GM23248 (cell line): ENCODE measurements at regions not wholly inside any gene's neighbourhood (a gene's known extent, or its start where the extent isn't known, plus 50 kb on each side); places are given as distances from the start of the nearest gene placed in this dataset.
"Not testable (repeated sequence)": the region's sequence is repeated elsewhere in the genome, so short reads cannot be mapped to it uniquely, and the experiment has no call there.

Experiments
- DNase-seq: peaks from one replicate; pipeline ENCODE4 v3.0.0-alpha.2; 2015
- H2AFZ ChIP-seq: fragments of 200-600 bp; sonication (generic); 2 replicates; pipeline ENCODE4 v1.6.1; 2016; ENCODE audit warnings: antibody characterized with exemption
- H3F3A ChIP-seq: fragments of 200-600 bp; sonication (generic); 2 replicates; pipeline ENCODE4 v1.6.1; 2016; ENCODE audit warnings: mild to moderate bottlenecking, antibody characterized with exemption, mixed run types; ENCODE audit not compliant: insufficient read depth
- H3K27ac ChIP-seq: fragments of 200-600 bp; sonication (generic); 2 replicates; pipeline ENCODE4 v1.5.1; 2016; ENCODE audit warnings: mild to moderate bottlenecking
- H3K27me3 ChIP-seq: fragments of 200-600 bp; sonication (generic); replicated peaks from 2 replicates; pipeline ENCODE4 v1.6.1; 2016; ENCODE audit warnings: mild to moderate bottlenecking; ENCODE audit not compliant: insufficient read depth
- H3K36me3 ChIP-seq: fragments of 200-600 bp; sonication (generic); 2 replicates; pipeline ENCODE4 v1.6.1; 2016; ENCODE audit warnings: low read depth, mild to moderate bottlenecking
- H3K4me1 ChIP-seq: fragments of 200-600 bp; sonication (generic); 2 replicates; pipeline ENCODE4 v1.6.1; 2016; ENCODE audit warnings: mild to moderate bottlenecking; ENCODE audit not compliant: insufficient read depth
- H3K4me2 ChIP-seq: fragments of 200-600 bp; sonication (generic); one replicate; pipeline ENCODE4 v1.6.1; 2016; ENCODE audit warnings: mild to moderate bottlenecking; ENCODE audit not compliant: unreplicated experiment
- H3K4me3 ChIP-seq: fragments of 200-600 bp; sonication (generic); 2 replicates; pipeline ENCODE4 v1.5.1; 2016; ENCODE audit warnings: mild to moderate bottlenecking
- H3K79me2 ChIP-seq: fragments of 200-600 bp; sonication (generic); 2 replicates; pipeline ENCODE4 v1.6.1; 2016; ENCODE audit warnings: mild to moderate bottlenecking; ENCODE audit not compliant: insufficient read depth
- H3K9ac ChIP-seq: fragments of 200-600 bp; sonication (generic); 2 replicates; pipeline ENCODE4 v1.6.1; 2016; ENCODE audit warnings: mild to moderate bottlenecking
- H3K9me2 ChIP-seq: fragments of 200-600 bp; sonication (generic); 2 replicates; pipeline ENCODE4 v1.6.1; 2016; ENCODE audit warnings: mixed run types, mild to moderate bottlenecking, moderate library complexity; ENCODE audit not compliant: insufficient read depth
- H3K9me3 ChIP-seq: fragments of 200-600 bp; sonication (generic); one replicate; pipeline ENCODE4 v1.6.1; 2017; ENCODE audit warnings: low read depth
- H4K20me1 ChIP-seq: fragments of 200-600 bp; sonication (generic); 2 replicates; pipeline ENCODE4 v1.6.0; 2016; ENCODE audit not compliant: insufficient read depth
- EZH2 ChIP-seq: fragments of 200-600 bp; sonication (generic); IDR thresholded peaks from 2 replicates; pipeline ENCODE4 v1.6.1; 2018; ENCODE audit warnings: antibody characterized with exemption, mild to moderate bottlenecking; ENCODE audit not compliant: insufficient read depth, poor library complexity, severe bottlenecking
- EZH2phosphoT487 ChIP-seq: fragments of 200-600 bp; sonication (generic); IDR thresholded peaks from 2 replicates; pipeline ENCODE4 v1.6.1; 2018; ENCODE audit warnings: antibody characterized with exemption, moderate library complexity, mild to moderate bottlenecking, low read depth; ENCODE audit not compliant: insufficient read depth
- WGBS, 2 experiments: methylation state at CpG; one replicate each; pipeline ENCODE4 v1.1.6; 2015 to 2017; ENCODE audit warnings: low lambda C conversion rate in 2 of 2, low coverage in 1 of 2; ENCODE audit errors: missing lambda C conversion rate in 2 of 2; 5-methylcytosine and 5-hydroxymethylcytosine counted together
- in situ Hi-C: fragments of 300-500 bp; cut with MboI; formaldehyde crosslinking; loops from 2 replicates; pipeline ENCODE4 v1.15.0; 2020

DNA sequence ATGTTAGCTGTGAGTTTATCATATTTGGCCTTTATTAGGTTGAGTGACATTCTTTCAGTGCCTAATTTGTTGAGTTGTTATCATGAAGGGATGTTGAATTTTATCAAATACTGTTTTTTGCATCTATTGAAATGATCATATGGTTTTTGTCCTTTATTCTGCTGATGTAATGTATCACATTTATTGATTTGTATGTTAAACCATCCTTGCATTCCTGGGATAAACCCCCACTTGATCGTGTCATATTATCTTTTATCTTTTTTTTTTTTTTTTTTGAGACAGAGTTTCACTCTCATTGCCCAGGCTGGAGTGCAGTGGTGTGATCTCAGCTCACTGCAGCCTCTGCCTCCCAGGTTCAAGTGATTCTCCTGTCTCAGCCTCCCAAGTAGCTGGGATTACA, 51.9 kb upstream of the MFGE8 start:
- not testable (repeated sequence) for H2AFZ ChIP-seq
- 28 to 30% methylated on average over 1 of the region's 1 CpG for WGBS, 2 experiments

DNA sequence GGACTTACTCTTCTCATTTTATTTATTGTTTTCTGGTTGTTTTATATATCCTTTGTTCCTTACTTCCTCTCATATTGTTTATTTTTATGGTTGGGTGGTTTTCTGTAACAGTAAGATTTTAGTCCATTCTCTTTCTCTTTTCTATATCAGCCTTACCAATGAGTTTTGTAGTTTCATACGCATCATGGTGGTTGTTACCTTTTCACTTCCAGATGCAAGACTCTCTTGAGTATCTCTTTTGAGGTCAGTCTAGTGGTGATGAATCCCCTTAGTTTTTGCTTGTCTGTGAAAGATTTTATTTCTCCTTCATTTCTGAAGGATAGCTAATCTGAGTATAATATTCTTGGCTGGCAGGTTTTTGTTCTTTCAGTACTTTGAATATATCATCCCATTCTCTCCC, 57.1 kb upstream of the MFGE8 start:
- Histone ChIP-seq H3K79me2 (no peaks in the 10 kb centered on the region), H3K9me2 (no peaks in the 10 kb centered on the region), H4K20me1 (no peaks in the 10 kb centered on the region), H3K9ac (no peak overlapping the region), H3K36me3 (no peaks in the 10 kb centered on the region), H3K27me3 (no peaks in the 10 kb centered on the region), H3K4me2 (no peak overlapping the region), H3K4me1 (peaks cover 4% of the 10 kb centered on the region), H3K4me3 (no peak overlapping the region), H3K9me3 (peaks cover 5% of the 10 kb centered on the region), H2AFZ (no peak overlapping the region), H3F3A (peaks cover 1% of the 10 kb centered on the region), H3K27ac (no peak overlapping the region)
- no peak for DNase-seq
- 0 to 4% methylated on average over 1 of the region's 1 CpG for WGBS, 2 experiments
- in situ Hi-C loops = no loop called here
- no peak for TF ChIP-seq EZH2
- no peak for TF ChIP-seq EZH2phosphoT487

More for the DNA sequence above, 51.9 kb upstream of the MFGE8 start:
- H3K9ac ChIP-seq, H4K20me1 ChIP-seq, H3K36me3 ChIP-seq, H3K27ac ChIP-seq, H3K4me3 ChIP-seq, H3K4me1 ChIP-seq, H3K79me2 ChIP-seq, H3K27me3 ChIP-seq, H3K4me2 ChIP-seq, H3K9me2 ChIP-seq, H3K9me3 ChIP-seq, H3F3A ChIP-seq, in situ Hi-C loops: not testable (repeated sequence)
- peak; percentile 27 for DNase-seq

DNA sequence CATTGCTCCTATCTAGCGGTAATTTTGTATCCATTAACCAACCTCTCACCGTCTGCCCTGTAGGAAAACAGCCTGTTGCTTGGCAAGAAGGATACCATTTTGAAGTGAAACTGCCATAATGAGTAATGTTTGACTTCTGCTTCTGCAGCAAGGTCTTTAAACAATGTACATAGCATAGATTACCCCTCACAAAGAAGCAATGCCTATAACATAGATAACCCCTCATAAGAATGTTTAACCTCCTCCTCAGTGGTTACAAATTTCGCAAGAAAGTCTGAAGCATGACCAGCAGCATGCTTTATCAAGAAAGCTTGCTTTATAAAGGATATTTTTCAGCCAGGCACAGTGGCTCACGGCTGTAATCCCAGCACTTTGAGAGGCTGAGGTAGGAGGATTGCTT, 61.2 kb upstream of the MFGE8 start:
- WGBS, 2 experiments = 72 to 77% methylated on average over 4 of the region's 4 CpGs
- peak; percentile 18 for DNase-seq
- Histone ChIP-seq H3K4me1 (peaks cover 12% of the 10 kb centered on the region), H3K9me3 (no peaks in the 10 kb centered on the region), H3K4me2 (no peak overlapping the region), H4K20me1 (no peaks in the 10 kb centered on the region), H3K27me3 (0 out of 2 replicates have a peak, but pooled peaks cover 4% of the 10 kb centered on the region), H3F3A (peaks cover 16% of the 10 kb centered on the region), H3K9ac (no peak overlapping the region), H3K36me3 (no peaks in the 10 kb centered on the region), H3K9me2 (no peaks in the 10 kb centered on the region), H3K79me2 (no peaks in the 10 kb centered on the region), H2AFZ (no peak overlapping the region), H3K4me3 (no peak overlapping the region), H3K27ac (no peak overlapping the region)
- no peak for TF ChIP-seq EZH2phosphoT487
- no peak for TF ChIP-seq EZH2
- in situ Hi-C loops = no loop called here

DNA sequence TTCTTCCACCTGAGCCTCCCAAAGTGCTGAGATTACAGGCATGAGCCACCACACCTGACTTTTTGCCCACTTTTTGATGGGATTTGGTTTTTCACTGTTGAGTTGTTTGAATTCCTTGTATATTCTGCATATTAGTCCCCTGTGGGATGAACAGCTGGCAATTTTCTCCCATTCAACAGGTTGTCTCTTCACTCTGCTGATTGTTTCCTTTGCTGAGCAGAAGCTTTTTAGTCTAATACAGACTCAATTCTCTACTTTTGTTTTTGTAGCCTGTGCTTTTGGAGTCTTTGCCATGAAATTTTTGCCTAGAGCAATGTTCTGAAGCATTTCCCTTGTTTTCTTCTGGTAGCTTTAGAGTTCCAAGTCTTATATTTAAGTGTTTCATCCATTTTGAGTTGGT, 62.7 kb upstream of the MFGE8 start:
- Histone ChIP-seq H3K4me2 (peak overlapping the region; percentile 49), H3K36me3 (no peaks in the 10 kb centered on the region), H3K4me1 (peaks cover 12% of the 10 kb centered on the region), H3K4me3 (no peak overlapping the region), H3F3A (peaks cover 16% of the 10 kb centered on the region), H3K9me2 (no peaks in the 10 kb centered on the region), H3K27ac (no peak overlapping the region), H3K9ac (no peak overlapping the region), H3K79me2 (no peaks in the 10 kb centered on the region), H4K20me1 (no peaks in the 10 kb centered on the region), H3K9me3 (no peaks in the 10 kb centered on the region), H3K27me3 (0 out of 2 replicates have a peak, but pooled peaks cover 4% of the 10 kb centered on the region), H2AFZ (peak overlapping the region; percentile 9; the same call in 1 of the 2 replicates)
- TF ChIP-seq EZH2phosphoT487 = no peak
- TF ChIP-seq EZH2 = no peak
- peak; percentile 40 for DNase-seq
- in situ Hi-C loops = no loop called here

DNA sequence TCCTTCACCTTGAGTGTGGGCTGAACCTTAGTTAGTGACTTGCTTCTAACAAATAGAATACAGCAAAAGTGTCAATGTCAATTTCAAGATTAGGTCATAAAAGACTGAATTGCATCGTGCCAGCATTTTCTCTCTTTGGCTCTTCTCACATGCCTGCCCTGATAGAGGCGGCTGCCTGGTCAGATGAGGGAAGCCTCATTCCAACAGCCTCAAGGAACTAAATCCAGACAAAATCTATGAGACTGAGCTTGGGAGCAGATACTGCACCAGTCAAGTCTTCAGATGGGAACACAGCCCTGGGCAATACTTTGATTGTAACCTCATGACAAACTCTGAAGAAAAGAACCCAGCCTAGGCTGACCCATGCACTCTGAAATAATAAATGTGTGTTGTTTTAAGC, 63.5 kb upstream of the MFGE8 start:
- TF ChIP-seq EZH2 = no peak
- no peak for TF ChIP-seq EZH2phosphoT487
- in situ Hi-C loops = no loop called here
- Histone ChIP-seq H2AFZ (no peak overlapping the region), H3K4me3 (no peak overlapping the region), H3F3A (peaks cover 16% of the 10 kb centered on the region), H3K4me1 (peaks cover 16% of the 10 kb centered on the region), H3K79me2 (no peaks in the 10 kb centered on the region), H3K9me3 (no peaks in the 10 kb centered on the region), H3K27me3 (0 out of 2 replicates have a peak, but pooled peaks cover 4% of the 10 kb centered on the region), H3K27ac (no peak overlapping the region), H4K20me1 (no peaks in the 10 kb centered on the region), H3K36me3 (no peaks in the 10 kb centered on the region), H3K4me2 (no peak overlapping the region), H3K9me2 (no peaks in the 10 kb centered on the region), H3K9ac (no peak overlapping the region)
- DNase-seq = no peak
- WGBS, 2 experiments = 61 to 74% methylated on average over 2 of the region's 2 CpGs
